Mucosa of descending colon (tissue), 3 donors: ENCODE measurements at regions not wholly inside any gene's neighbourhood (a gene's known extent, or its start where the extent isn't known, plus 50 kb on each side); places are given as distances from the start of the nearest gene placed in this dataset.

ENCODE experiments used
- ATAC-seq: fragments of 200-7000 bp; cut with Tn5 transposase; one replicate; pipeline ENCODE4 v1.9.1; 2020; ENCODE audit warnings: mild to moderate bottlenecking, moderate library complexity
- DNase-seq, 3 donors: peaks; one replicate each; pipeline ENCODE4 v3.0.0-alpha.2; 2020
- H3K36me3 ChIP-seq: fragments of 200-600 bp; one replicate; pipeline ENCODE4 v1.8.0; 2021; ENCODE audit warnings: low read depth, mild to moderate bottlenecking
- H3K4me1 ChIP-seq: fragments of 200-600 bp; one replicate; pipeline ENCODE4 v1.8.0; 2021; ENCODE audit warnings: low read depth, mild to moderate bottlenecking
- H3K4me3 ChIP-seq: fragments of 200-600 bp; one replicate; pipeline ENCODE4 v1.8.0; 2021; ENCODE audit warnings: mild to moderate bottlenecking
- H3K9me3 ChIP-seq: fragments of 200-600 bp; one replicate; pipeline ENCODE4 v1.8.0; 2021; ENCODE audit warnings: mild to moderate bottlenecking
- CTCF ChIP-seq: fragments of 200-600 bp; IDR thresholded peaks from one replicate; pipeline ENCODE4 v1.8.0; 2022; ENCODE audit warnings: antibody characterized with exemption, mild to moderate bottlenecking
- intact Hi-C, 2 donors: fragments of 100-400 bp; cut with DNase I in 1 of 2; cut with micrococcal nuclease in 1 of 2; formaldehyde crosslinking; loops; one replicate each; pipeline versions ENCODE4 v1.11.0 to v1.11.1; 2022; cut with DNase I, micrococcal nuclease
- donor health status: DM: no; HTN: no; CAD: no; lungs with moderate emphysema.
- donor health status: DM: no; HTN: no; CAD: no.
- donor health status: DM: no; HTN: yes; CAD: no.

GRCh38 chr3:13218541-13218908 is 145.3 kb upstream of the IQSEC1 start:
- intact Hi-C loops, result no loop called here
- no peaks in the 10 kb centered on the region for H3K4me1 ChIP-seq
- ATAC-seq (no peak), DNase-seq (no peak)
- H3K36me3 ChIP-seq, result no peaks in the 10 kb centered on the region
- no peak for TF ChIP-seq CTCF
- no peaks in the 10 kb centered on the region for H3K9me3 ChIP-seq
- no peak overlapping the region for H3K4me3 ChIP-seq

- Histone ChIP-seq H3K9me3 (no peaks in the 10 kb centered on the region), H3K4me1 (no peaks in the 10 kb centered on the region), H3K36me3 (no peaks in the 10 kb centered on the region), H3K4me3 (no peak overlapping the region)
- intact Hi-C loops, result no loop called here
- ATAC-seq (no peak), DNase-seq (no peak)
- no peak for TF ChIP-seq CTCF
These were observed 144.7 kb upstream of the IQSEC1 start for GRCh38 chr3:13217736-13218540.

- H3K4me3 ChIP-seq, result no peak overlapping the region
- H3K4me1 ChIP-seq, result no peaks in the 10 kb centered on the region
- ATAC-seq (no peak), DNase-seq (no peak)
- no peaks in the 10 kb centered on the region for H3K36me3 ChIP-seq
- intact Hi-C loops, result no loop called here
- no peaks in the 10 kb centered on the region for H3K9me3 ChIP-seq
- TF ChIP-seq CTCF, result no peak
These were observed 144.0 kb upstream of the IQSEC1 start for GRCh38 chr3:13217253-13217652.

- intact Hi-C loops, result no loop called here
- DNase-seq (no peak), ATAC-seq (no peak)
- no peak overlapping the region for H3K4me3 ChIP-seq
- no peaks in the 10 kb centered on the region for H3K9me3 ChIP-seq
- no peaks in the 10 kb centered on the region for H3K4me1 ChIP-seq
- H3K36me3 ChIP-seq, result no peaks in the 10 kb centered on the region
- TF ChIP-seq CTCF, result no peak
These were observed 142.8 kb upstream of the IQSEC1 start for GRCh38 chr3:13215940-13216546.

- no peaks in the 10 kb centered on the region for H3K36me3 ChIP-seq
- DNase-seq, result no peak
- ATAC-seq, result no peak
- intact Hi-C loops, result no loop called here
- H3K4me3 ChIP-seq, result no peak overlapping the region
- no peak for TF ChIP-seq CTCF
- H3K4me1 ChIP-seq, result no peaks in the 10 kb centered on the region
- no peaks in the 10 kb centered on the region for H3K9me3 ChIP-seq
These were observed 141.7 kb upstream of the IQSEC1 start for GRCh38 chr3:13214847-13215472.
